Mucosa of descending colon (tissue), 3 donors: ENCODE measurements at regions not wholly inside any gene's neighbourhood (a gene's known extent, or its start where the extent isn't known, plus 50 kb on each side); places are given as distances from the start of the nearest gene placed in this dataset.

Experiments used
- ATAC-seq: fragments of 200-7000 bp; cut with Tn5 transposase; one replicate; pipeline ENCODE4 v1.9.1; 2020; ENCODE audit warnings: mild to moderate bottlenecking, moderate library complexity
- DNase-seq, 3 donors: peaks; one replicate each; pipeline ENCODE4 v3.0.0-alpha.2; 2020
- H3K36me3 ChIP-seq: fragments of 200-600 bp; one replicate; pipeline ENCODE4 v1.8.0; 2021; ENCODE audit warnings: low read depth, mild to moderate bottlenecking
- H3K4me1 ChIP-seq: fragments of 200-600 bp; one replicate; pipeline ENCODE4 v1.8.0; 2021; ENCODE audit warnings: low read depth, mild to moderate bottlenecking
- H3K4me3 ChIP-seq: fragments of 200-600 bp; one replicate; pipeline ENCODE4 v1.8.0; 2021; ENCODE audit warnings: mild to moderate bottlenecking
- H3K9me3 ChIP-seq: fragments of 200-600 bp; one replicate; pipeline ENCODE4 v1.8.0; 2021; ENCODE audit warnings: mild to moderate bottlenecking
- CTCF ChIP-seq: fragments of 200-600 bp; IDR thresholded peaks from one replicate; pipeline ENCODE4 v1.8.0; 2022; ENCODE audit warnings: antibody characterized with exemption, mild to moderate bottlenecking
- intact Hi-C, 2 donors: fragments of 100-400 bp; cut with DNase I in 1 of 2; cut with micrococcal nuclease in 1 of 2; formaldehyde crosslinking; loops; one replicate each; pipeline versions ENCODE4 v1.11.0 to v1.11.1; 2022; cut with DNase I, micrococcal nuclease
- donor health status: DM: no; HTN: no; CAD: no; lungs with moderate emphysema.
- donor health status: DM: no; HTN: no; CAD: no.
- donor health status: DM: no; HTN: yes; CAD: no.

GRCh38 chr15:91517491-91518200 is 335.9 kb upstream of the SLCO3A1 start:
- ATAC-seq, result no peak
- H3K4me1 ChIP-seq, result no peaks in the 10 kb centered on the region
- intact Hi-C loops, result no loop called here
- H3K9me3 ChIP-seq, result no peaks in the 10 kb centered on the region
- no peak for TF ChIP-seq CTCF
- DNase-seq, result no peak
- H3K4me3 ChIP-seq, result no peak overlapping the region
- no peaks in the 10 kb centered on the region for H3K36me3 ChIP-seq

- no peaks in the 10 kb centered on the region for H3K9me3 ChIP-seq
- no peak for ATAC-seq
- no peak for DNase-seq
- intact Hi-C loops, result no loop called here
- no peak for TF ChIP-seq CTCF
- H3K36me3 ChIP-seq, result no peaks in the 10 kb centered on the region
- H3K4me1 ChIP-seq, result no peaks in the 10 kb centered on the region
- no peak overlapping the region for H3K4me3 ChIP-seq
Measured at GRCh38 chr15:91520850-91521249, 332.7 kb upstream of the SLCO3A1 start.

GRCh38 chr15:91521548-91521947 is 332.0 kb upstream of the SLCO3A1 start:
- no peaks in the 10 kb centered on the region for H3K9me3 ChIP-seq
- ATAC-seq, result no peak
- H3K4me1 ChIP-seq, result no peaks in the 10 kb centered on the region
- no peaks in the 10 kb centered on the region for H3K36me3 ChIP-seq
- DNase-seq, result no peak
- TF ChIP-seq CTCF, result no peak
- intact Hi-C loops, result no loop called here
- H3K4me3 ChIP-seq, result no peak overlapping the region

GRCh38 chr15:91521996-91522395 is 331.5 kb upstream of the SLCO3A1 start:
- Histone ChIP-seq H3K4me1 (no peaks in the 10 kb centered on the region), H3K4me3 (no peak overlapping the region), H3K9me3 (no peaks in the 10 kb centered on the region), H3K36me3 (no peaks in the 10 kb centered on the region)
- DNase-seq, result no peak
- intact Hi-C loops, result no loop called here
- no peak for TF ChIP-seq CTCF
- no peak for ATAC-seq

- TF ChIP-seq CTCF, result no peak
- H3K9me3 ChIP-seq, result no peaks in the 10 kb centered on the region
- no peaks in the 10 kb centered on the region for H3K36me3 ChIP-seq
- no peak for DNase-seq
- intact Hi-C loops, result no loop called here
- no peak for ATAC-seq
- H3K4me3 ChIP-seq, result no peak overlapping the region
- no peaks in the 10 kb centered on the region for H3K4me1 ChIP-seq
Measured at GRCh38 chr15:91522605-91523332, 330.7 kb upstream of the SLCO3A1 start.
